GOT3 (cell line): ENCODE measurements at regions not wholly inside any gene's neighbourhood (a gene's known extent, or its start where the extent isn't known, plus 50 kb on each side); places are given as distances from the start of the nearest gene placed in this dataset.

Experiments
- DNase-seq: peaks from one replicate; lab custom pipeline; 2025; ENCODE audit warnings: mixed read lengths; lab: John Stamatoyannopoulos, UW

DNA sequence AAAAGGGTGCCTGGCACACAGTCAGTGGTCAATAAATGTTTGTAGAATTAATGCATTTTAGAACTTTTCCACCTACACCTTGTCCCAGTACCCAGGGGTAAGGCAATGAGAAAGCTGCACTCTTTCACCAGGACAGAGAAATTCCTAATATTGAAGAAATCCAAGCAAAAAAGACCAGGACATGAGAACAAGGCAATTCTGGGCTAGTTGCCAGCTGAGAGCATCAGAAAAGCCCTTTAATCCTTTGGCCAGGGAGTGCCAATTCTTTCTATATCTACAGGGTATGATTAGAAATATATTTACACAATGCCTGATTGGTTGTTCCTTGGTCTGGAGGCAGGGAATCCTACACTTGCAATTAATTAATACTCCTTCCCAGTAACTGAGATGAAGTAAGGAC is 492.4 kb upstream of the NFIA start:
- DNase-seq: no peak

GRCh38 chr1:60589046-60589748 is 493.2 kb upstream of the NFIA start:
- no peak for DNase-seq

GRCh38 chr1:60584371-60584770 is 498.0 kb upstream of the NFIA start:
- no peak for DNase-seq

DNA sequence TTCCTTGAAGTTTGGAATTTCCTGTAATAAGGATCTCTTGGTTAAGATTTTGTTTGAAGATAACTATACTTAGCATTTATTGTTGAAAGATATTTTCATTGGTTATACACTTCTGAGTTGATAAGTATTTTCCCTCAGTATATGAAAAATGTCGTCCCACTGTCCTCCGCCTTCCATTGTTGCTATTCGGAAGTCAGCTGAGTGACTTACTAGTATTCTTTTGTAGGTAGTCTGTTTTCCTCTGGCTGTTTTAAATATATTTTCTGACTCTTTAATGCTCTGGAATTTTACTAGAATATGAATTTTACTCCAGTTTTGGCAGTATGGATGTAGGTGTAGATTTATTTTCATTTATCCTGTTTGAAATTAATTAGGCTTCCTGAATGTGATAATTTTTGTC is 498.7 kb upstream of the NFIA start:
- no peak for DNase-seq

DNA sequence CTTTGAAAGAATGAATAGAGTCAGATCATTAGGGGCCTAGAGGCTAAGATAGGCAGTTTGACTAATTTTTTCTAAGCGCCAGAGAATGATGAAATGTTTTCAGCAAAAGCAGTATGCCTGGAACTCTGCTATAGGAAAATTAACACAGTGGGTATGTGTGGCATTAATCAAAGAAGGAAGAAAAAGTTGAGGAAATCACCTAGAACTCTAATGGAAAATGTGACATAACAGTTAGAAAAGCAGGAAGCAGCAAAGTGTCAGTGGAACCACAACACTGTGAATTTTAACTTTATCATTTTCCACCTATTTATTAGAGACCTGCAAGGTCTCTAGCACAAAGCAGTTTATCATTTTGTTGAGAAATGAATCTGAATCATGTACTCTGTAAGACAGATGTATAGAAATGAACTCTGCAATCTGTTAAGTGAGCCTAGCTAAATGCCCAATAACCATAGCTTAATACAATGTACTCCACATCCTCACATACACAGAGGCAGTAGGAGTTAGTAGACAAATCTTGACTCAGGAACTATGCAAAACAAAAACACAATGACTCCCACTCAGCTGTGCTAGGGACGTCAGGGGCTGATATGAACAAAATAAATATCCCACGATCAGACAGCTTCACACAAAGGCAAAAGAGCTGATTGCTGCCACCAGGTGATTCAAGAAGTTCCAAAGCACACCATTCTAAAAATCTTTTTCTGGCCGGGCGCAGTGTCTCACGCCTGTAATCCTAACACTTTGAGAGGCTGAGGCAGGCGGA is 500.7 kb upstream of the NFIA start:
- no peak for DNase-seq

- no peak for DNase-seq
Measured at GRCh38 chr1:60577029-60577428, 503.5 kb upstream of the C1orf87 start.

DNA sequence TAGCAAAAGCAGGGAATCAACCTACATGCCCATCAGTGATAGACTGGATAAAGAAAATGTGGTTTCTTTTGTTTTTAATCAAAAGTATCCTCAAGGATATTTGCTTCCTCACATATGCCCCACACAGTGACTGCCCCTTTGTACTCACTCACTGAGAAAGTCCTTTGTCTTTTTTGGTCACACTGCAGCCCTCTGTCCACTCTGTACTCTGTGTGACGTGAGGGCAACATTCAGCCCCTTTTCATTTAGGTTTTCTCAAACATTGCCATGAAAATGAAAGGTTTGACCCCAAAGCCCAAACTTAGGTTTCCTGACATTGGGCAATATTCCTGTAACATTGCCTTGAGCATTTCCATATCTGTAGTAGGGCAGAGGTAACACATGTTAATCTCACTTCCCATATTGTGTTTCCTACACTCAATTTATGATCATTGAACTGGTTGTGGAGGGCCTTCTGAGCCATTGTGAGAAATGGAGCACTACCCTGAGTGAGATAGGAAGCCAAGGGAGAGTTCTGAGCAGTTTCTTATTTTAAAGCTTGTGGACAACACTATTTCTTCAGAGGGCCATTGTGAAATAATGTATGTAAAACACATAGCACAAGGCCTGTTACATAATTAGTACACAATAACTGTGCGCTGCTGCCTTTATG is 501.9 kb upstream of the C1orf87 start:
- DNase-seq: no peak

DNA sequence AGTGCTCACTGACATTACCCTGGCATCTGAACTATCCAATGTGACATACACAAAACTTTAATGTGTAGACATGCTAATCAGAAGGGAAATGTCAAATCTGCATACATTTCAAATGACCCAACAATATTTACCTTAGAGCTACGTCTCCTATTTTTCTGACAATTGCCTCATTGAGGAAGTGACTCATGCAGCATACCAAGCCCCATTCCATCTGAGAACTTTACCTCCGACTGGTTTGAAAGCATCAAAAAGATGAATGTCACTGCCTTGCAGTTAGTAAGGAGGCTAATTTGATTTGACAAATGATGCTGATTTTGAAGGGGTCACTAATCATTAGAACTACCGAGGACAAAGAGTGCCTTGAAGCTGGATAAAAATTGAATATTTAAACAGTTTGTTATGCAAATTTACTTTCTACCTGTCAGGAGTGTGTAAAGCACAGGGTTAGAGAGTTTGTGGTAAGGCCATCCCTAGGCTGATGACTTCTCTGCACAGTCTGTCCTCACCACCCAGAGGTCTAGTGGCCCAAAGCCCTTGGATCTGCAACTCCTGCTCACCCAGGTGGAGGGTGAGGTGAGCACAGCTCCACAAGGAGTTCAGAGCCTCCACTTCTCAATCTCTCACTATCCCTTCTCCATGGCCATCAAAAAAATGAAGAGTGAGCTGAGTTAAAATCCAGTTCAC is 500.3 kb upstream of the C1orf87 start:
- no peak for DNase-seq

DNA sequence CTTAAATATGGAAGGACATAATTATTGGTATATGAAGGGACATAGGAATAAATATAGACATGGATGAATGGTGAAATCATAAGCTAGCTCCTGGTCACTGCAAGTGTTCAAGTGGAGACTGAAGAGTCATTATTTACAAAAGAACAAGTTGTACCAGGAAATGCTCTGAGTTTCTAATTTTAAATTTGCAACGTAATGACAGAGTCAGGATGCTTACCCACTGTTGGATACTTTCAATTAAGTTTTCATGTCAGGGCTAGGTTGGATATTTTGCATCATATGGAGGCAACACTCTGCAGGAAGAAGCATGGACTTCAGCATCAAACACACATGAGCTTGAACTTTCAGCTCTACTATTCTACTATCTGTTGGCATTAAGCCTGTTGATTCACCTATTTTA is 499.6 kb upstream of the C1orf87 start:
- DNase-seq: no peak

GRCh38 chr1:60572378-60572777 is 498.8 kb upstream of the C1orf87 start:
- no peak for DNase-seq

DNA sequence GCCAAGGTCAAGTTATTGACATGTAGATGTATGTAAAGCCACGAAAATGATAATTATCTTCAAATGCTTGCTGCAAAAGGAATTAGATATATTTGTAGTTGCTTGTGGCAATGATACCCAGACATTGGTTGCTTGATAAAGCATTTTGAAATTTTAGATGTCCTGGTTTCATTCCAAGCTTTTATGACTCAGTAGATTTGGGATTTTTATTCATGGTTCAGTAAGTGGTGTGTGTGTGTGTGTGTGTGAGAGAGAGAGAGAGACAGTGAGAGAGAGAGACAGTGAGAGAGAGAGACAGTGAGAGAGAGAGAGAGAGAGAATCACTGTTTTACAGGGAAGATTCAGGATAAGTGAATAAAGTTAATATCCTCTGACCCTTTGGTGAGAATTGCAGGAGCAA is 498.2 kb upstream of the C1orf87 start:
- DNase-seq: no peak

DNA sequence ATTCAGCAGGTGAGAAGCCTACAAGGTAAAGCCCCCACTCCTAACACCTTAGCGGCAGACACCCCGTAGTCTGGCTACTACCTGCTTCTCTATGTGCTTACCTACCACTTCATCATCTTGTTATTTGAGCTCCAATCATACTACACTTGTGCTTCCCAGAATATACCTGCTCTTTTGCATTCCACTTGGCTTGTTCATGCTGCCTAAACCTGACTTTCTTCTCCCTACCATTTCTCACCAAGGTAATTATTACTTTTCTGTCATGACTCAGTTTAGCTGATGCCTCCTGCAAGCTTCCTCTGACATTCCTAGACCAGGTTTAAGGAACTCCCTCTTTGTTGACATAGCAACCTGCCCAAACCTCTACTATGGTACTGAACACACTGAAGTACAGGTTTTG is 495.6 kb upstream of the C1orf87 start:
- DNase-seq: no peak

- no peak for DNase-seq
Measured at GRCh38 chr1:60567256-60567655, 493.7 kb upstream of the C1orf87 start.

- no peak for DNase-seq
Measured at GRCh38 chr1:60564916-60565750, 491.6 kb upstream of the C1orf87 start.

DNA sequence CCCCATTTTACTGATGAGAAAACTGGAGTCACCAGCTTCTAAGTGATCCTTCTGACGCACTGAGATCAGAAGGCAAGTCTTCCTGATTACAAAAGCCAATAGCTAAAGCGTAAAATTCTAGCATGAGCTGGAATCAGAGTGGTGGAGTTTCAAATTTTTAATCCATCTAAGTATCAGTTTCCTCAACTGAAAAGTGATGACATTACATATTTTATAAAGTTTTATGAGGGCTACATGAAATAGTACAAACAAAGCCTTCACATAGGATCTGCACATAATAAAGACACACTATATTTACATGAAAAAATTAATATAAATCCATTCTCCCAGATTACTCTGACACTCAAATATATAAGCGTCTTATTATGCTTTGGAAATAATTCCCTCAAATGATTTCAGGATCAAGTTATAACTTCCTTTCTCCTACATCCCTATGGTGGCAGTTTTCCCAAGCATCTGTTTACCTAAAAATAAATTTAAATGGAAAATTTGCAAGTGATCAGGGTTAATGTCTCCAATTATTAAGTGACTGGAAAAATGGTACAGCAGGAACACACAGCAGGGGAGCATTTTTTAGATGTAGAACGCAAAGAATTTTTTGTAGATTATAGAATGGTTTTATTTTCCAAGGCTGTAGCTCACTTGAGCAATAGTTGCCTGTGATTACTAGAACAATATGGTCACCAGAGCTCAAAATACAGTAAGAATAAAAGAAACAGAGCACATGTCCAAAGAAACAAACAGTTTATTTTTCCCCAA is 490.4 kb upstream of the C1orf87 start:
- no peak for DNase-seq

DNA sequence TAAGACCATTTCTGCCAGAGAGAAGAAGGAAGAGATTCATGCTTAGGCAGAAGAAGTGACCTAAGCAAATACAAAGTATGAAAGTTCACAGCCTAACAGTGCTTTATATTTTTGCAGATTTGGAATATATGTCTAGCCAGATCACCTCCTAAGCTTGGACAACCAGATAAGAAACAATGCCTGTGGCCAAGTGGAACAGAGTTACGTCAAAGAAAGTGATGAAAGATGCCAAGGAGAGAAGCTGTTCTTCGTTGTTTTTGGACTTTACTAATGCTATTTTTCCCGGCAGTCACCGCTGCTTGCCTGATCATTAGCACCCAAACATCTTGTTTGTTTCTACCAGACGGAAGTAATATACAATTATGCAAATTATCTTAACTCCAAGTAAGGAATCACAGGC is 489.2 kb upstream of the C1orf87 start:
- DNase-seq: no peak

GRCh38 chr1:60560701-60561100 is 487.1 kb upstream of the C1orf87 start:
- DNase-seq: no peak

GRCh38 chr1:60558236-60558635 is 484.7 kb upstream of the C1orf87 start:
- DNase-seq: no peak

DNA sequence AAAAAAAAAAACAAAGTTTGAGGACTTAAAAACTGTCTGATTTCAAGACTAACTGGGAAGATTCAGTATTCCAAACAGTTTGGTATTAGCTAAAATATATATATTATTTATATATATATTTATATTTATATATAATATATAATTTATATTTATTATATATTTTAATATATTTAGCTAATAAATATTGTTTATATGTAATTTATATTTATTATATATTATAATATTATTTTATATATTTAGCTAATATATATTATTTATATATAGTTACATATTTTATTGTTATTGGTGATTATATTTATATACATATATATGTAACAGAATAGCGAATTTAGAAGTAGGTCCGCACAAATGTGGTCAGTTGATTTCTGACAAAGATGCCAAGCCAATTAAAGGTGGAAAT is 480.2 kb upstream of the C1orf87 start:
- no peak for DNase-seq

- no peak for DNase-seq
Measured at GRCh38 chr1:60547821-60548220, 474.3 kb upstream of the C1orf87 start.
